ENCODE measurements at regions not wholly inside any gene's neighbourhood (a gene's known extent, or its start where the extent isn't known, plus 50 kb on each side); places are given as distances from the start of the nearest gene placed in this dataset.

DNA sequence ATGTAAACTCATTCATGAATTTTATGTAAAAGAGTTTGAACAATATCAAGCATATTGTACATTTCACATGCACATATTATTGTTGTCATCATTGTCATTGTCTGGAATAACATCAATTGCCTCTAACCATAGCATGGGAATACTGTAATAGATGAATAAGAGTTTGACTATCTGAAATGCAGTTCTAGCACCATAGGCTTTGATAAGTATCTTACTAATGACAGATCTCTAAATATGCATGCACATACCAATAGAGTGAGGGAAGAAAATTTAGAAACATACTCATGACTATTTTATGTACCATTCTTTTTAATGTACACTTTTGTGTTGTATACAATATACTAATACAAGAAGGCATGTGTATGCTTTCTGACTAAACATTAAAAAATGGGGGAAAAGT lies 161.6 kb upstream of the SPRY1 start:
- TF ChIP-seq CTCF (IDR thresholded peaks at IDR 0.05) (no peak), ELF1 (IDR thresholded peaks at IDR 0.05) (no peak), POLR2AphosphoS5 (IDR thresholded peaks at IDR 0.05; ENCODE audit: low read depth, low read length) (no peak), EZH2phosphoT487 (IDR thresholded peaks at IDR 0.05; ENCODE audit: borderline replicate concordance, low read depth) (no peak), RAD21 (IDR thresholded peaks at IDR 0.05; ENCODE audit: low read length) (no peak), SMC3 (IDR thresholded peaks at IDR 0.05; ENCODE audit: low read depth, low read length) (no peak), TAF1 (IDR thresholded peaks at IDR 0.05; ENCODE audit: borderline replicate concordance, low read depth, low read length) (no peak), EP300 (IDR thresholded peaks at IDR 0.05; ENCODE audit: borderline replicate concordance in 1 of 2, low read depth in 1 of 2, low read length in 1 of 2) (no peak), PBX3 (IDR thresholded peaks at IDR 0.05) (no peak), MXI1 (IDR thresholded peaks at IDR 0.05; ENCODE audit: low read depth, low read length) (no peak), RFX5 (IDR thresholded peaks at IDR 0.05; ENCODE audit: low read length) (no peak), JUND (IDR thresholded peaks at IDR 0.05) (no peak)
- TF ChIP-seq, protein P1, sequence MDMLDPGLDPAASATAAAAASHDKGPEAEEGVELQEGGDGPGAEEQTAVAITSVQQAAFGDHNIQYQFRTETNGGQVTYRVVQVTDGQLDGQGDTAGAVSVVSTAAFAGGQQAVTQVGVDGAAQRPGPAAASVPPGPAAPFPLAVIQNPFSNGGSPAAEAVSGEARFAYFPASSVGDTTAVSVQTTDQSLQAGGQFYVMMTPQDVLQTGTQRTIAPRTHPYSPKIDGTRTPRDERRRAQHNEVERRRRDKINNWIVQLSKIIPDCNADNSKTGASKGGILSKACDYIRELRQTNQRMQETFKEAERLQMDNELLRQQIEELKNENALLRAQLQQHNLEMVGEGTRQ (IDR thresholded peaks at IDR 0.05; ENCODE audit: borderline replicate concordance, low read depth, low read length), result no peak
- TF ChIP-seq, protein P2, sequence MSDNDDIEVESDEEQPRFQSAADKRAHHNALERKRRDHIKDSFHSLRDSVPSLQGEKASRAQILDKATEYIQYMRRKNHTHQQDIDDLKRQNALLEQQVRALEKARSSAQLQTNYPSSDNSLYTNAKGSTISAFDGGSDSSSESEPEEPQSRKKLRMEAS (IDR thresholded peaks at IDR 0.05; ENCODE audit: low read depth), result no peak

Data from SK-N-SH (cell line).